Astrocyte (in vitro differentiated cells and primary cell): ENCODE measurements at regions not wholly inside any gene's neighbourhood (a gene's known extent, or its start where the extent isn't known, plus 50 kb on each side); places are given as distances from the start of the nearest gene placed in this dataset.

Experiments used
- DNase-seq: peaks from one replicate; pipeline ENCODE4 v3.0.0-alpha.2; 2010; ENCODE audit warnings: low read depth
- FAIRE-seq: peaks from 2 replicates; lab custom pipeline; 2011; peaks lifted over from hg19 to GRCh38; lab: Jason Lieb, UNC
- H2AFZ ChIP-seq: 2 replicates; pipeline ENCODE4 v1.6.0; 2012; ENCODE audit warnings: low read depth, low read length, inconsistent platforms
- H3K27ac ChIP-seq: 2 replicates; pipeline ENCODE4 v1.5.1; 2011; ENCODE audit warnings: low read depth, low read length, inconsistent platforms
- H3K27me3 ChIP-seq: 2 replicates; pipeline ENCODE4 v1.6.0; 2011; ENCODE audit warnings: low read length, inconsistent platforms; ENCODE audit not compliant: insufficient read depth
- H3K36me3 ChIP-seq: 2 replicates; pipeline ENCODE4 v1.5.1; 2011; ENCODE audit warnings: low read length, inconsistent platforms; ENCODE audit not compliant: insufficient read depth
- H3K4me1 ChIP-seq: 2 replicates; pipeline ENCODE4 v1.5.1; 2011; ENCODE audit warnings: low read length, inconsistent platforms; ENCODE audit not compliant: insufficient read depth
- H3K4me2 ChIP-seq: 2 replicates; pipeline ENCODE4 v1.6.0; 2012; ENCODE audit warnings: low read length, inconsistent platforms
- H3K4me3 ChIP-seq: 2 replicates; pipeline ENCODE4 v1.5.1; 2011; ENCODE audit warnings: low read depth, mild to moderate bottlenecking, low read length, inconsistent platforms; ENCODE audit not compliant: insufficient read depth
- H3K79me2 ChIP-seq: 2 replicates; pipeline ENCODE4 v1.6.0; 2012; ENCODE audit warnings: mild to moderate bottlenecking, low read length, inconsistent platforms; ENCODE audit not compliant: insufficient read depth
- H3K9ac ChIP-seq: 2 replicates; pipeline ENCODE4 v1.6.0; 2012; ENCODE audit warnings: mild to moderate bottlenecking, low read length, inconsistent platforms
- H3K9me3 ChIP-seq: 2 replicates; pipeline ENCODE4 v1.5.1; 2012; ENCODE audit warnings: low read depth, mild to moderate bottlenecking, low read length, inconsistent platforms; ENCODE audit not compliant: insufficient read depth
- H4K20me1 ChIP-seq: 2 replicates; pipeline ENCODE4 v1.6.0; 2012; ENCODE audit warnings: low read length, inconsistent platforms; ENCODE audit not compliant: insufficient read depth
- H3K27ac Mint-ChIP-seq: one replicate; pipeline ENCODE4 v1.8.0; 2021; ENCODE audit warnings: mild to moderate bottlenecking, mixed read lengths; ENCODE audit not compliant: unreplicated experiment
- H3K27me3 Mint-ChIP-seq: one replicate; pipeline ENCODE4 v1.8.0; 2021; ENCODE audit warnings: low read depth, mixed read lengths; ENCODE audit not compliant: unreplicated experiment
- H3K36me3 Mint-ChIP-seq: one replicate; pipeline ENCODE4 v1.8.0; 2021; ENCODE audit warnings: low read depth, mixed read lengths; ENCODE audit not compliant: unreplicated experiment
- H3K4me1 Mint-ChIP-seq: one replicate; pipeline ENCODE4 v1.8.0; 2021; ENCODE audit warnings: low read depth, mixed read lengths; ENCODE audit not compliant: unreplicated experiment
- H3K4me3 Mint-ChIP-seq: one replicate; pipeline ENCODE4 v1.8.0; 2021; ENCODE audit warnings: mild to moderate bottlenecking, moderate library complexity, mixed read lengths; ENCODE audit not compliant: unreplicated experiment
- H3K9me3 Mint-ChIP-seq: one replicate; pipeline ENCODE4 v1.8.0; 2021; ENCODE audit warnings: mild to moderate bottlenecking, mixed read lengths; ENCODE audit not compliant: unreplicated experiment
- EZH2 ChIP-seq: IDR thresholded peaks from 2 replicates; pipeline ENCODE4 v1.6.1; 2012; ENCODE audit warnings: mild to moderate bottlenecking, low read length, inconsistent platforms; ENCODE audit not compliant: insufficient read depth
- TF ChIP-seq, protein P1 (sequence below): IDR thresholded peaks from 2 replicates; pipeline ENCODE4 v1.5.1; 2011; ENCODE audit warnings: low read depth, mild to moderate bottlenecking, inconsistent platforms, low read length, moderate library complexity; ENCODE audit not compliant: insufficient read depth

- H3K27ac ChIP-seq = no peak overlapping the region
- no peaks in the 10 kb centered on the region for H3K9me3 Mint-ChIP-seq
- no peaks in the 10 kb centered on the region for H4K20me1 ChIP-seq
- no peaks in the 10 kb centered on the region for H3K27me3 ChIP-seq
- TF ChIP-seq, protein P1, sequence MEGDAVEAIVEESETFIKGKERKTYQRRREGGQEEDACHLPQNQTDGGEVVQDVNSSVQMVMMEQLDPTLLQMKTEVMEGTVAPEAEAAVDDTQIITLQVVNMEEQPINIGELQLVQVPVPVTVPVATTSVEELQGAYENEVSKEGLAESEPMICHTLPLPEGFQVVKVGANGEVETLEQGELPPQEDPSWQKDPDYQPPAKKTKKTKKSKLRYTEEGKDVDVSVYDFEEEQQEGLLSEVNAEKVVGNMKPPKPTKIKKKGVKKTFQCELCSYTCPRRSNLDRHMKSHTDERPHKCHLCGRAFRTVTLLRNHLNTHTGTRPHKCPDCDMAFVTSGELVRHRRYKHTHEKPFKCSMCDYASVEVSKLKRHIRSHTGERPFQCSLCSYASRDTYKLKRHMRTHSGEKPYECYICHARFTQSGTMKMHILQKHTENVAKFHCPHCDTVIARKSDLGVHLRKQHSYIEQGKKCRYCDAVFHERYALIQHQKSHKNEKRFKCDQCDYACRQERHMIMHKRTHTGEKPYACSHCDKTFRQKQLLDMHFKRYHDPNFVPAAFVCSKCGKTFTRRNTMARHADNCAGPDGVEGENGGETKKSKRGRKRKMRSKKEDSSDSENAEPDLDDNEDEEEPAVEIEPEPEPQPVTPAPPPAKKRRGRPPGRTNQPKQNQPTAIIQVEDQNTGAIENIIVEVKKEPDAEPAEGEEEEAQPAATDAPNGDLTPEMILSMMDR = no peak
- no peak for TF ChIP-seq EZH2
- H3K4me3 Mint-ChIP-seq = no peak overlapping the region
- H3K4me2 ChIP-seq = no peak overlapping the region
- no peaks in the 10 kb centered on the region for H3K4me1 Mint-ChIP-seq
- no peaks in the 10 kb centered on the region for H3K36me3 Mint-ChIP-seq
- FAIRE-seq (no peak), DNase-seq (no peak)
- no peak overlapping the region for H2AFZ ChIP-seq
- H3K4me3 ChIP-seq = no peak overlapping the region
- H3K79me2 ChIP-seq = no peaks in the 10 kb centered on the region
- H3K27ac Mint-ChIP-seq = no peak overlapping the region
- H3K27me3 Mint-ChIP-seq = no peaks in the 10 kb centered on the region
- no peaks in the 10 kb centered on the region for H3K9me3 ChIP-seq
- H3K36me3 ChIP-seq = no peaks in the 10 kb centered on the region
- no peak overlapping the region for H3K9ac ChIP-seq
- H3K4me1 ChIP-seq = no peaks in the 10 kb centered on the region
Measured at GRCh38 chr1:76713535-76713934, 153.7 kb upstream of the ST6GALNAC5 start.

DNA sequence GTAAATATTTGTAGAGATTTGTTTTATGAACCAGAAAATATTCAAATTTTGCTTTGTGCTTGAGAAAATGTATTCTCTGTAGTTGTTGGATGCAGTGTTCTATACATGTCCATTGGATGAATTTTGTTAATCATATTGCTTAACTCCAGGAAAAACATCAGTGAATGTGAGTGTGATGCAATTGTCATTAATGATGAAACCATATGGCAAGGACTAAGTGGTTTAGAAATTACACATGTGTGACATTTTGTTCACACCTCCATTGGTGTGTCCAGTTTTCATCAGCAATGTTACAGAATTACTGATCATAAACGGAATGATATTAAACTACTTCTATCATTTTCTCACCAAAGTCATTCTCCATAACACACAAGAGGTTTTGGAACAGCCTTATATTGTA is 151.8 kb upstream of the ST6GALNAC5 start:
- H3K9me3 ChIP-seq = no peaks in the 10 kb centered on the region
- no peak overlapping the region for H3K4me3 ChIP-seq
- H3K4me2 ChIP-seq = no peak overlapping the region
- no peaks in the 10 kb centered on the region for H4K20me1 ChIP-seq
- DNase-seq = no peak
- no peak overlapping the region for H3K9ac ChIP-seq
- no peaks in the 10 kb centered on the region for H3K27me3 ChIP-seq
- no peak overlapping the region for H3K27ac ChIP-seq
- no peak overlapping the region for H3K4me3 Mint-ChIP-seq
- no peaks in the 10 kb centered on the region for H3K4me1 ChIP-seq
- no peaks in the 10 kb centered on the region for H3K4me1 Mint-ChIP-seq
- FAIRE-seq = no peak
- H3K79me2 ChIP-seq = no peaks in the 10 kb centered on the region
- H2AFZ ChIP-seq = no peak overlapping the region
- no peak for TF ChIP-seq EZH2
- TF ChIP-seq, protein P1 = no peak
- H3K36me3 Mint-ChIP-seq = no peaks in the 10 kb centered on the region
- H3K36me3 ChIP-seq = no peaks in the 10 kb centered on the region
- H3K27ac Mint-ChIP-seq = no peak overlapping the region
- H3K27me3 Mint-ChIP-seq = no peaks in the 10 kb centered on the region
- H3K9me3 Mint-ChIP-seq = no peaks in the 10 kb centered on the region

DNA sequence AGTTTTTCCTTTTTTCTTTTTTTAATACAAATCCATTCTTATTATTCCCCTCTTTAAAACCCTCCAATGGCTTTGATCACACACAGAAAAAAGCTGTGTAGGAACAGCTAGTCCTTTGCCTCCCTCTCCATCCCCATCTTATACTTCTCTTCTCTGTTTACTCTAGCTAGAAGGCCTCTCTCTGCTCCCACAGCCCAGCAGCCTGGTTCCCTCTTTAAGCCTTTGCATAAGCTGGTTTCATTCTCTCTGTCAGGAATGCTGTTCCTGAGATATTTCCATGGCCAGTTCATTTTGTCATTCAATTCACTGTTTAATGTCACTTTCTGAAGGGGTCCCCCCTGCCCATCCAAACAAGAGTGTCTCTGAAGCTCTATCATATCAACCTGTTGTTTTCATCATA is 143.3 kb upstream of the ST6GALNAC5 start:
- no peaks in the 10 kb centered on the region for H3K79me2 ChIP-seq
- TF ChIP-seq, protein P1 = no peak
- no peak for TF ChIP-seq EZH2
- no peak overlapping the region for H3K4me3 ChIP-seq
- H3K4me2 ChIP-seq = no peak overlapping the region
- peaks cover 3% of the 10 kb centered on the region for H3K9me3 ChIP-seq
- H3K27me3 ChIP-seq = no peaks in the 10 kb centered on the region
- no peak overlapping the region for H3K9ac ChIP-seq
- no peak overlapping the region for H2AFZ ChIP-seq
- no peak for DNase-seq
- Mint-ChIP-seq H3K27ac (no peak overlapping the region), H3K36me3 (no peaks in the 10 kb centered on the region), H3K4me1 (no peaks in the 10 kb centered on the region), H3K9me3 (no peaks in the 10 kb centered on the region), H3K4me3 (no peak overlapping the region), H3K27me3 (peaks cover 5% of the 10 kb centered on the region)
- no peaks in the 10 kb centered on the region for H3K4me1 ChIP-seq
- no peaks in the 10 kb centered on the region for H4K20me1 ChIP-seq
- H3K36me3 ChIP-seq = no peaks in the 10 kb centered on the region
- FAIRE-seq = no peak
- H3K27ac ChIP-seq = no peak overlapping the region
